GM12878 (cell line): ENCODE measurements at regions not wholly inside any gene's neighbourhood (a gene's known extent, or its start where the extent isn't known, plus 50 kb on each side); places are given as distances from the start of the nearest gene placed in this dataset.

ENCODE experiments used
- BHLHE40 ChIP-seq, 2 experiments: fragments of 450-650 bp in 1 of 2; IDR thresholded peaks; 2 replicates each; pipeline ENCODE4 v1.6.1; 2011 to 2017; ENCODE audit warnings: low read depth in 2 of 2, borderline replicate concordance in 1 of 2, improper control_type of control experiment in 1 of 2, low read length in 1 of 2, mild to moderate bottlenecking in 1 of 2
- CTCF ChIP-seq, 3 experiments: IDR thresholded peaks in 2 of 3; conservative IDR thresholded peaks in 1 of 3; 2 replicates each; pipeline ENCODE4 v1.5.1; 2011; ENCODE audit warnings: low read depth in 3 of 3, low read length in 3 of 3, mild to moderate bottlenecking in 3 of 3, control low read depth in 2 of 3, moderate library complexity in 2 of 3, inconsistent platforms in 1 of 3, mixed read lengths in 1 of 3; ENCODE audit not compliant: control insufficient read depth in 2 of 3, insufficient read depth in 1 of 3; ENCODE audit errors: extremely low read depth in 1 of 3
- MYB ChIP-seq: fragments of 150-350 bp; IDR thresholded peaks from 2 replicates; pipeline ENCODE4 v1.6.1; 2014; ENCODE audit warnings: mild to moderate bottlenecking, low read depth, low read length, borderline replicate concordance
- NFIC ChIP-seq: IDR thresholded peaks from 2 replicates; pipeline ENCODE4 v1.6.1; 2012; ENCODE audit warnings: low read depth, mild to moderate bottlenecking, inconsistent platforms, low read length, moderate library complexity
- POLR2A ChIP-seq: IDR thresholded peaks from 2 replicates; pipeline ENCODE4 v1.6.1; 2011; ENCODE audit warnings: low read depth, mild to moderate bottlenecking, low read length
- TARDBP ChIP-seq: IDR thresholded peaks from 2 replicates; pipeline ENCODE4 v1.6.1; 2016; ENCODE audit warnings: borderline replicate concordance
- TF ChIP-seq, protein P1 (sequence below): IDR thresholded peaks from 2 replicates; pipeline ENCODE4 v1.6.1; 2012; ENCODE audit warnings: low read depth, low read length, improper control_type of control experiment

DNA sequence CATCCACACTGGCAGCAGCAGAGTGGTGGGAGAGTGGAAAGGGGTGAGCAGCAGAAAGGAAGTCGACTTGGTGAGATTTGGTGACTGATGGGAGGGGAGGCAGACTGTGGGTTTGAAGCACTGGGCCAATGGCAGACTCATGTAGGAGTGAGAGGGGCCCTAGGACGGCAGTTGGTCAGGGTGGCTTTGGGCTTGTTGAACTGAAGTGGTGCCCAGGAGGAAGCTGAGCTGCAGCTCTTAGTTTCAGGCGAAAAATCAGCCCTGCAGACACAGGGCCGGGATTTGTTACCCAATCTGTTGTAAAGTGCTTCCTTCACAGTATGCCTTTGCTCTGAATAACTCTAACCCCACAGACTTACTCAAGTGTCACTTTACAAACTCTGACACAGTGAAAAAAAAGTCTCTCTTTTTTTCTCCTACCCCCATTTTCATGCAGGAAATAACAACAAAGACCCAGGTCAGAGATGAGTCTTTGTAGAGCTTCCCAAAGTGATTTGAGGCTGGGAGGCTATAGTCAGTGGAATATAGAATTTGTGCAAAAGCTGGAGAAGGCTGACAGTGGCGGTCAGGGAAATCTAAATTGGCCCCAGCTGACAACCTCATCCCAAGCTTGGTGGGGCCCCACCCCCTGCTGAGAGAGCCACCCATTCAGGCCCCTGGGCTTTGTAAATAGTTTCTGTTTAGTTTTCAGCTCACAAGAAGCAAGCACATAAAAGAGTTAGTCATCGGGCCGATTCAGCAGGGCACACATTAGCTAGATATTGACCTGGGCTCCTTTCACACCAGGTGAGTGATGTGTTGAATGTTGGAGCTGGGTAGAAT, 226.9 kb downstream of the VAPA start:
- TF ChIP-seq NFIC (no peak), CTCF (IDR thresholded peaks at IDR 0.05 in 2 of 3, conservative IDR thresholded peaks at IDR 0.05 in 1 of 3; ENCODE audit: control insufficient read depth in 2 of 3, extremely low read depth in 1 of 3, insufficient read depth in 1 of 3, low read depth in 3 of 3, low read length in 3 of 3) (no peak), BHLHE40 (IDR thresholded peaks at IDR 0.05; ENCODE audit: borderline replicate concordance in 1 of 2, low read depth in 2 of 2, low read length in 1 of 2) (no peak), POLR2A (no peak), TARDBP (no peak), MYB (no peak)
- TF ChIP-seq, protein P1, sequence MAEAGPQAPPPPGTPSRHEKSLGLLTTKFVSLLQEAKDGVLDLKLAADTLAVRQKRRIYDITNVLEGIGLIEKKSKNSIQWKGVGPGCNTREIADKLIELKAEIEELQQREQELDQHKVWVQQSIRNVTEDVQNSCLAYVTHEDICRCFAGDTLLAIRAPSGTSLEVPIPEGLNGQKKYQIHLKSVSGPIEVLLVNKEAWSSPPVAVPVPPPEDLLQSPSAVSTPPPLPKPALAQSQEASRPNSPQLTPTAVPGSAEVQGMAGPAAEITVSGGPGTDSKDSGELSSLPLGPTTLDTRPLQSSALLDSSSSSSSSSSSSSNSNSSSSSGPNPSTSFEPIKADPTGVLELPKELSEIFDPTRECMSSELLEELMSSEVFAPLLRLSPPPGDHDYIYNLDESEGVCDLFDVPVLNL, result no peak
